Urinary bladder (tissue), 3 donors: ENCODE measurements at regions not wholly inside any gene's neighbourhood (a gene's known extent, or its start where the extent isn't known, plus 50 kb on each side); places are given as distances from the start of the nearest gene placed in this dataset.

Experiments
- DNase-seq: peaks from one replicate; pipeline ENCODE4 v3.0.0-alpha.2; 2015; ENCODE audit errors: extremely low spot score
- H3K27ac ChIP-seq: one replicate; pipeline ENCODE4 v1.5.1; 2013; ENCODE audit warnings: low read depth, mild to moderate bottlenecking, moderate library complexity
- H3K36me3 ChIP-seq: one replicate; pipeline ENCODE4 v1.6.1; 2013; ENCODE audit warnings: mild to moderate bottlenecking, moderate library complexity; ENCODE audit not compliant: insufficient read depth
- H3K4me1 ChIP-seq: one replicate; pipeline ENCODE4 v1.6.1; 2013; ENCODE audit warnings: mild to moderate bottlenecking, moderate library complexity; ENCODE audit not compliant: insufficient read depth
- H3K4me3 ChIP-seq: one replicate; pipeline ENCODE4 v1.5.1; 2013; ENCODE audit warnings: low read depth, low read length
- WGBS: extraction: QIAGEN DNeasy Blood & Tissue Kit; methylation state at CpG from one replicate; pipeline ENCODE4 v1.1.7; 2013; 5-methylcytosine and 5-hydroxymethylcytosine counted together
- donor health status: healthy with polysubstance abuse.
- donor health status: healthy.

GRCh38 chrX:39907964-39908661 lies 189.6 kb downstream of the BCOR start:
- Histone ChIP-seq H3K4me3 (no peak overlapping the region), H3K36me3 (no peaks in the 10 kb centered on the region), H3K4me1 (no peaks in the 10 kb centered on the region), H3K27ac (no peak overlapping the region)
- no peak for DNase-seq
- 33% methylated on average over 16 of the region's 16 CpGs for WGBS

GRCh38 chrX:39909996-39910395 lies 187.8 kb downstream of the BCOR start:
- Histone ChIP-seq H3K36me3 (no peaks in the 10 kb centered on the region), H3K4me3 (no peak overlapping the region), H3K27ac (no peak overlapping the region), H3K4me1 (no peaks in the 10 kb centered on the region)
- WGBS = 98% methylated on average over 5 of the region's 5 CpGs
- no peak for DNase-seq

- DNase-seq = no peak
- Histone ChIP-seq H3K4me1 (no peaks in the 10 kb centered on the region), H3K27ac (no peak overlapping the region), H3K4me3 (no peak overlapping the region), H3K36me3 (no peaks in the 10 kb centered on the region)
- 88% methylated on average over 17 of the region's 17 CpGs for WGBS
Observed at GRCh38 chrX:39910651-39911050, 187.1 kb downstream of the BCOR start.

- whole genome bisulfite sequencing = 87% methylated on average over 14 of the region's 14 CpGs
- Histone ChIP-seq H3K27ac (no peak overlapping the region), H3K4me3 (no peak overlapping the region), H3K36me3 (no peaks in the 10 kb centered on the region), H3K4me1 (no peaks in the 10 kb centered on the region)
- no peak for DNase-seq
Observed at GRCh38 chrX:39911278-39911897, 186.4 kb downstream of the BCOR start.

GRCh38 chrX:39912126-39912525 lies 185.6 kb downstream of the BCOR start:
- H3K4me3 ChIP-seq = no peak overlapping the region
- H3K36me3 ChIP-seq = no peaks in the 10 kb centered on the region
- no peak overlapping the region for H3K27ac ChIP-seq
- 94% methylated on average over 7 of the region's 7 CpGs for WGBS
- H3K4me1 ChIP-seq = no peaks in the 10 kb centered on the region
- DNase-seq = no peak

- Histone ChIP-seq H3K4me1 (no peaks in the 10 kb centered on the region), H3K36me3 (no peaks in the 10 kb centered on the region), H3K4me3 (no peak overlapping the region), H3K27ac (no peak overlapping the region)
- no peak for DNase-seq
- WGBS = 93% methylated on average over 3 of the region's 3 CpGs
Observed at GRCh38 chrX:39915081-39915480, 182.7 kb downstream of the BCOR start.

GRCh38 chrX:39915596-39915995 lies 182.2 kb downstream of the BCOR start:
- Histone ChIP-seq H3K4me3 (no peak overlapping the region), H3K27ac (no peak overlapping the region), H3K36me3 (no peaks in the 10 kb centered on the region), H3K4me1 (no peaks in the 10 kb centered on the region)
- WGBS = 94% methylated on average over 12 of the region's 12 CpGs
- no peak for DNase-seq

GRCh38 chrX:39921838-39922237 lies 175.9 kb downstream of the BCOR start:
- H3K4me1 ChIP-seq = no peaks in the 10 kb centered on the region
- WGBS = 80% methylated on average over 2 of the region's 2 CpGs
- no peak overlapping the region for H3K27ac ChIP-seq
- no peak for DNase-seq
- H3K36me3 ChIP-seq = no peaks in the 10 kb centered on the region
- no peak overlapping the region for H3K4me3 ChIP-seq

GRCh38 chrX:39922488-39922887 lies 175.3 kb downstream of the BCOR start:
- no peak for DNase-seq
- 52% methylated on average over 2 of the region's 2 CpGs for WGBS
- no peaks in the 10 kb centered on the region for H3K4me1 ChIP-seq
- H3K4me3 ChIP-seq = no peak overlapping the region
- H3K36me3 ChIP-seq = no peaks in the 10 kb centered on the region
- H3K27ac ChIP-seq = no peak overlapping the region

GRCh38 chrX:39922926-39923325 lies 174.8 kb downstream of the BCOR start:
- Histone ChIP-seq H3K27ac (no peak overlapping the region), H3K4me1 (no peaks in the 10 kb centered on the region), H3K4me3 (no peak overlapping the region), H3K36me3 (no peaks in the 10 kb centered on the region)
- WGBS = 85% methylated on average over 8 of the region's 8 CpGs
- DNase-seq = no peak

- Histone ChIP-seq H3K36me3 (no peaks in the 10 kb centered on the region), H3K4me3 (no peak overlapping the region), H3K4me1 (no peaks in the 10 kb centered on the region), H3K27ac (no peak overlapping the region)
- WGBS = 86% methylated on average over 4 of the region's 4 CpGs
- DNase-seq = no peak
Observed at GRCh38 chrX:39927380-39927779, 170.4 kb downstream of the BCOR start.

GRCh38 chrX:39928704-39929378 lies 168.9 kb downstream of the BCOR start:
- Histone ChIP-seq H3K36me3 (no peaks in the 10 kb centered on the region), H3K27ac (no peak overlapping the region), H3K4me1 (no peaks in the 10 kb centered on the region), H3K4me3 (no peak overlapping the region)
- DNase-seq = no peak
- WGBS = 83% methylated on average over 8 of the region's 8 CpGs

GRCh38 chrX:39929379-39930025 lies 168.3 kb downstream of the BCOR start:
- no peak overlapping the region for H3K27ac ChIP-seq
- no peak for DNase-seq

More at GRCh38 chrX:39929379-39930025, 168.3 kb downstream of the BCOR start:
- H3K4me3 ChIP-seq = no peak overlapping the region
- WGBS = 89% methylated on average over 13 of the region's 13 CpGs
- no peaks in the 10 kb centered on the region for H3K4me1 ChIP-seq
- H3K36me3 ChIP-seq = no peaks in the 10 kb centered on the region
